ENCODE measurements at regions not wholly inside any gene's neighbourhood (a gene's known extent, or its start where the extent isn't known, plus 50 kb on each side); places are given as distances from the start of the nearest gene placed in this dataset.

- Histone ChIP-seq H3K4me3 (no peak overlapping the region), H3K36me3 (no peaks in the 10 kb centered on the region), H3K27me3 (peaks cover 0 to 5% (median 0%) of the 10 kb centered on the region in 3 donors), H3K4me1 (no peaks in the 10 kb centered on the region), H3K9me3 (no peaks in the 10 kb centered on the region), H3K27ac (no peak overlapping the region)
- 79 to 87% (median 86%) methylated on average over 6 of the region's 6 CpGs for WGBS, 5 donors
- intact Hi-C loops (cut with DNase I; ENCODE audit: low total_unique reads), result no loop called here
- TF ChIP-seq CTCF (IDR thresholded peaks at IDR 0.05) (no peak), POLR2A (IDR thresholded peaks at IDR 0.05) (no peak), POLR2AphosphoS5 (IDR thresholded peaks at IDR 0.05) (no peak), EP300 (IDR thresholded peaks at IDR 0.05) (no peak)
- DNase-seq, result no peak
Observed at GRCh38 chr9:85405566-85405950, 336.2 kb downstream of the AGTPBP1 start.

- TF ChIP-seq EP300 (IDR thresholded peaks at IDR 0.05), result no peak
- TF ChIP-seq POLR2AphosphoS5 (IDR thresholded peaks at IDR 0.05), result no peak
- no peak for TF ChIP-seq POLR2A (IDR thresholded peaks at IDR 0.05)
- no peak for TF ChIP-seq CTCF (IDR thresholded peaks at IDR 0.05)
Observed at GRCh38 chr9:85404911-85405565, 336.7 kb downstream of the AGTPBP1 start.

GRCh38 chr9:85402551-85402950 lies 339.2 kb downstream of the AGTPBP1 start:
- Histone ChIP-seq H3K4me3 (no peak overlapping the region), H3K27me3 (peaks cover 0 to 13% (median 0%) of the 10 kb centered on the region in 3 donors), H3K27ac (no peak overlapping the region), H3K36me3 (no peaks in the 10 kb centered on the region), H3K9me3 (peaks cover 0 to 3% (median 0%) of the 10 kb centered on the region in 4 donors), H3K4me1 (no peaks in the 10 kb centered on the region)
- intact Hi-C loops (cut with DNase I; ENCODE audit: low total_unique reads), result no loop called here
- WGBS, 5 donors, result 62 to 75% (median 68%) methylated on average over 5 of the region's 5 CpGs
- TF ChIP-seq EP300 (IDR thresholded peaks at IDR 0.05) (no peak), POLR2A (IDR thresholded peaks at IDR 0.05) (no peak), POLR2AphosphoS5 (IDR thresholded peaks at IDR 0.05) (no peak), CTCF (IDR thresholded peaks at IDR 0.05) (no peak)
- no peak for DNase-seq

More at GRCh38 chr9:85404911-85405565, 336.7 kb downstream of the AGTPBP1 start:
- Histone ChIP-seq H3K27ac (no peak overlapping the region), H3K4me3 (no peak overlapping the region), H3K4me1 (no peaks in the 10 kb centered on the region), H3K36me3 (no peaks in the 10 kb centered on the region), H3K9me3 (no peaks in the 10 kb centered on the region), H3K27me3 (peaks cover 0 to 11% (median 0%) of the 10 kb centered on the region in 3 donors)
- intact Hi-C loops (cut with DNase I; ENCODE audit: low total_unique reads), result no loop called here
- no peak for DNase-seq
- WGBS, 5 donors, result 73 to 88% (median 87%) methylated on average over 3 of the region's 3 CpGs

- intact Hi-C loops (cut with DNase I; ENCODE audit: low total_unique reads), result no loop called here
- Histone ChIP-seq H3K27me3 (peaks cover 0 to 13% (median 0%) of the 10 kb centered on the region in 3 donors), H3K4me1 (no peaks in the 10 kb centered on the region), H3K36me3 (no peaks in the 10 kb centered on the region), H3K9me3 (peaks cover 0 to 3% (median 0%) of the 10 kb centered on the region in 4 donors), H3K4me3 (no peak overlapping the region), H3K27ac (no peak overlapping the region)
- no peak for TF ChIP-seq POLR2AphosphoS5 (IDR thresholded peaks at IDR 0.05)
- no peak for TF ChIP-seq EP300 (IDR thresholded peaks at IDR 0.05)
- no peak for TF ChIP-seq POLR2A (IDR thresholded peaks at IDR 0.05)
- no peak for TF ChIP-seq CTCF (IDR thresholded peaks at IDR 0.05)
- 33 to 48% (median 41%) methylated on average over 1 of the region's 1 CpG for WGBS, 5 donors
- DNase-seq, result no peak
Observed at GRCh38 chr9:85401998-85402397, 339.8 kb downstream of the AGTPBP1 start.
